Thoracic aorta (tissue), 2 donors: ENCODE measurements at regions not wholly inside any gene's neighbourhood (a gene's known extent, or its start where the extent isn't known, plus 50 kb on each side); places are given as distances from the start of the nearest gene placed in this dataset.
"Not testable (repeated sequence)": the region's sequence is repeated elsewhere in the genome, so short reads cannot be mapped to it uniquely, and the experiment has no call there.

Source experiments
- ATAC-seq: fragments of 150-250 bp; one replicate; pipeline ENCODE4 v1.8.0; 2017; ENCODE audit warnings: low read depth; ENCODE audit not compliant: insufficient number of reproducible peaks, low FRiP score
- DNase-seq: peaks from one replicate; pipeline ENCODE4 v3.0.0-alpha.2; 2020; ENCODE audit warnings: low spot score
- H3K27ac ChIP-seq, 2 donors: fragments of 200-600 bp; sonication (generic); 1 replicate in 1 of 2; 2 replicates in 1 of 2; pipeline ENCODE4 v1.5.1; 2016; ENCODE audit warnings: mild to moderate bottlenecking in 2 of 2, moderate library complexity in 2 of 2
- H3K27me3 ChIP-seq: fragments of 200-600 bp; sonication (generic); replicated peaks from 2 replicates; pipeline ENCODE4 v1.6.0; 2016; ENCODE audit warnings: mild to moderate bottlenecking; ENCODE audit not compliant: insufficient read depth
- H3K36me3 ChIP-seq: fragments of 200-600 bp; sonication (generic); one replicate; pipeline ENCODE4 v1.5.1; 2016
- H3K4me1 ChIP-seq, 2 donors: fragments of 200-600 bp; sonication (generic); 1 replicate in 1 of 2; 2 replicates in 1 of 2; pipeline versions ENCODE4 v1.5.1 to v1.6.0; 2016; ENCODE audit warnings: low read depth in 2 of 2, mild to moderate bottlenecking in 1 of 2; ENCODE audit not compliant: control insufficient read depth in 1 of 2
- H3K4me3 ChIP-seq: fragments of 200-600 bp; sonication (generic); 2 replicates; pipeline ENCODE4 v1.5.1; 2016; ENCODE audit warnings: mild to moderate bottlenecking
- H3K9me3 ChIP-seq: fragments of 200-600 bp; sonication (generic); 2 replicates; pipeline ENCODE4 v1.5.1; 2016
- TF ChIP-seq, protein P1 (sequence below): fragments of 200-600 bp; sonication (generic); IDR thresholded peaks from one replicate; pipeline ENCODE4 v1.5.1; 2019; ENCODE audit warnings: antibody characterized with exemption

DNA sequence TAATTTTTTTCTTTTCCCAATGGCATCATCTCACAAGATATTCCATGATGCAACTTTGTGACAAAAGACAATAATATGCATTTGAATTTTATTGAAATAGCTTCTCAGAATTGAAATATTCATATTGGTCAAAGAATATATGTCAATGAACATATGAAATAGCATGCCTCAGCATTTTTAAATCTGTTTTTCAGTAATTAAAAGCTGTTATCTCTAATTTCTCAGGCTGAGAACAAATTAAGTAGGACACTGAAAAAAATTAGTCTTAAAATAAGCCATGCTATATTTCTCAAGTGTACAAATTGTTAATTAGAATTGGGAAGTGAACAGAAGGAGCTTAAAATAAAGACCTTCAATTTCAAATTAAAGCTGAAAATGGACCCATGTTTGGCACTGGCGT lies 570.1 kb downstream of the MFSD1 start:
- Histone ChIP-seq H3K36me3 (no peaks in the 10 kb centered on the region), H3K27me3 (no peaks in the 10 kb centered on the region), H3K4me3 (no peak overlapping the region), H3K9me3 (no peaks in the 10 kb centered on the region), H3K4me1 (no peaks in the 10 kb centered on the region), H3K27ac (no peak overlapping the region)
- ATAC-seq (no peak), DNase-seq (no peak)
- TF ChIP-seq, protein P1, sequence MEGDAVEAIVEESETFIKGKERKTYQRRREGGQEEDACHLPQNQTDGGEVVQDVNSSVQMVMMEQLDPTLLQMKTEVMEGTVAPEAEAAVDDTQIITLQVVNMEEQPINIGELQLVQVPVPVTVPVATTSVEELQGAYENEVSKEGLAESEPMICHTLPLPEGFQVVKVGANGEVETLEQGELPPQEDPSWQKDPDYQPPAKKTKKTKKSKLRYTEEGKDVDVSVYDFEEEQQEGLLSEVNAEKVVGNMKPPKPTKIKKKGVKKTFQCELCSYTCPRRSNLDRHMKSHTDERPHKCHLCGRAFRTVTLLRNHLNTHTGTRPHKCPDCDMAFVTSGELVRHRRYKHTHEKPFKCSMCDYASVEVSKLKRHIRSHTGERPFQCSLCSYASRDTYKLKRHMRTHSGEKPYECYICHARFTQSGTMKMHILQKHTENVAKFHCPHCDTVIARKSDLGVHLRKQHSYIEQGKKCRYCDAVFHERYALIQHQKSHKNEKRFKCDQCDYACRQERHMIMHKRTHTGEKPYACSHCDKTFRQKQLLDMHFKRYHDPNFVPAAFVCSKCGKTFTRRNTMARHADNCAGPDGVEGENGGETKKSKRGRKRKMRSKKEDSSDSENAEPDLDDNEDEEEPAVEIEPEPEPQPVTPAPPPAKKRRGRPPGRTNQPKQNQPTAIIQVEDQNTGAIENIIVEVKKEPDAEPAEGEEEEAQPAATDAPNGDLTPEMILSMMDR: no peak

GRCh38 chr3:159378396-159379194 lies 576.7 kb downstream of the MFSD1 start:
- TF ChIP-seq, protein P1: no peak
- Histone ChIP-seq H3K27me3 (no peaks in the 10 kb centered on the region), H3K9me3 (no peaks in the 10 kb centered on the region), H3K4me3 (no peak overlapping the region), H3K36me3 (no peaks in the 10 kb centered on the region), H3K27ac (no peak overlapping the region), H3K4me1 (no peaks in the 10 kb centered on the region)
- DNase-seq (no peak), ATAC-seq (no peak)

GRCh38 chr3:159380891-159381290 lies 579.0 kb downstream of the MFSD1 start:
- TF ChIP-seq, protein P1: no peak
- no peak for DNase-seq

DNA sequence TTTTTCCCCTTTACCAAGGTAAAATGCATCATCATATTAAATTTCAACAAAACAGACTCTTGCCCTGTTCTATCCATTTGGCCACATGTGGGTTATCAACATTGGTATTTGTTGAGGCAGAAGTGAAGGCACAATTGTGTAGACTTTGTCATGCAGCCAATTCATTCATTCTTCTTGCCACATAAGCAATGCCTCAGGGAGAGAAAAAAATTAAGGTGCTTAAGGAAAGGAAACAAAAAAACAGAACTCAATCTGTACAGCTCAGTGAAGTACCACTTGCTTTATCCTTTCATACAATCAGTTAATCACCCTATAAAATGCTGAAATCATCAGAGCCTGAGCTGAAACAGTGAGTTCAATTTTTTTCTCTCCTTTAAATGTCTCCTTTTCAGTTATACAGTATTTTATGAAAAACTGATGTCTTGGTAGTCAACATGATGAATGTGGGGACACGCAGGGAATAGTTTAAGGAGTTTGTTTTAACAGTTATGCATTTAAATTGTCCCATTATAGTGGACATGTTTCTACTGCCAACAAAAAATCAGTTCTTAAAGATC lies 588.9 kb downstream of the MFSD1 start:
- H3K4me3 ChIP-seq: no peak overlapping the region
- H3K27me3 ChIP-seq: no peaks in the 10 kb centered on the region
- H3K27ac ChIP-seq: no peak overlapping the region
- DNase-seq (no peak), ATAC-seq (no peak)
- no peaks in the 10 kb centered on the region for H3K9me3 ChIP-seq
- TF ChIP-seq, protein P1: no peak
- H3K4me1 ChIP-seq: no peaks in the 10 kb centered on the region
- no peaks in the 10 kb centered on the region for H3K36me3 ChIP-seq

More at GRCh38 chr3:159380891-159381290, 579.0 kb downstream of the MFSD1 start:
- H3K4me3 ChIP-seq: no peak overlapping the region
- no peaks in the 10 kb centered on the region for H3K9me3 ChIP-seq
- no peaks in the 10 kb centered on the region for H3K4me1 ChIP-seq
- no peak overlapping the region for H3K27ac ChIP-seq
- H3K36me3 ChIP-seq: no peaks in the 10 kb centered on the region
- no peak for ATAC-seq
- H3K27me3 ChIP-seq: no peaks in the 10 kb centered on the region

DNA sequence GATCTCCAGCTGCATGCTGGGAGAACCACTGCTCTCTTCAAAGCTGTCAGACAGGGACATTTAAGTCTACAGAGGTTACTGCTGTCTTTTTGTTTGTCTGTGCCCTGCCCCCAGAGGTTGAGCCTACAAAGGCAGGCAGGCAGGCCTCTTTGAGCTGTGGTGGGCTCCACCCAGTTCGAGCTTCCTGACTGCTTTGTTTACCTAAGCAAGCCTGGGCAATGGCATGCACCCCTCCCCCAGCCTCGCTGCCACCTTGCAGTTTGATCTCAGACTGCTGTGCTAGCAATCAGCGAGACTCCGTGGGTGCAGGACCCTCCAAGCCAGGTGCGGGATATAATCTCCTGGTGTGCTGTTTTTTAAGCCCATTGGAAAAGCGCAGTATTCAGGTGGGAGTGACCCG lies 591.0 kb upstream of the IL12A start:
- not testable (repeated sequence) for H3K27ac ChIP-seq, H3K4me3 ChIP-seq, H3K4me1 ChIP-seq, H3K36me3 ChIP-seq, DNase-seq, H3K27me3 ChIP-seq, ATAC-seq, H3K9me3 ChIP-seq
